Progenitor cell of endocrine pancreas (in vitro differentiated cells): ENCODE measurements at regions not wholly inside any gene's neighbourhood (a gene's known extent, or its start where the extent isn't known, plus 50 kb on each side); places are given as distances from the start of the nearest gene placed in this dataset.

Experiments used
- DNase-seq: peaks from one replicate; pipeline ENCODE4 v3.0.0; 2021; ENCODE audit warnings: low spot score; ENCODE audit not compliant: unreplicated experiment
- H3K27ac Mint-ChIP-seq: 2 replicates; pipeline ENCODE4 v1.8.0; 2021; ENCODE audit warnings: mild to moderate bottlenecking, moderate library complexity, mixed read lengths
- H3K27me3 Mint-ChIP-seq: 2 replicates; pipeline ENCODE4 v1.8.0; 2021; ENCODE audit warnings: mixed read lengths
- H3K36me3 Mint-ChIP-seq: 2 replicates; pipeline ENCODE4 v1.8.0; 2022; ENCODE audit warnings: mixed read lengths; ENCODE audit not compliant: insufficient read depth
- H3K4me1 Mint-ChIP-seq: 2 replicates; pipeline ENCODE4 v1.8.0; 2021; ENCODE audit warnings: low read depth, mixed read lengths
- H3K4me3 Mint-ChIP-seq: 2 replicates; pipeline ENCODE4 v1.8.0; 2021; ENCODE audit warnings: low read depth, mild to moderate bottlenecking, moderate library complexity, mixed read lengths
- H3K9me3 Mint-ChIP-seq: 2 replicates; pipeline ENCODE4 v1.8.0; 2021; ENCODE audit warnings: low read depth, mixed read lengths
- TF ChIP-seq, protein P1 (sequence below): fragments of 200-600 bp; sonication (generic); IDR thresholded peaks from one replicate; pipeline ENCODE4 v1.5.0; 2021; ENCODE audit warnings: antibody characterized with exemption, mild to moderate bottlenecking; ENCODE audit not compliant: unreplicated experiment

DNA sequence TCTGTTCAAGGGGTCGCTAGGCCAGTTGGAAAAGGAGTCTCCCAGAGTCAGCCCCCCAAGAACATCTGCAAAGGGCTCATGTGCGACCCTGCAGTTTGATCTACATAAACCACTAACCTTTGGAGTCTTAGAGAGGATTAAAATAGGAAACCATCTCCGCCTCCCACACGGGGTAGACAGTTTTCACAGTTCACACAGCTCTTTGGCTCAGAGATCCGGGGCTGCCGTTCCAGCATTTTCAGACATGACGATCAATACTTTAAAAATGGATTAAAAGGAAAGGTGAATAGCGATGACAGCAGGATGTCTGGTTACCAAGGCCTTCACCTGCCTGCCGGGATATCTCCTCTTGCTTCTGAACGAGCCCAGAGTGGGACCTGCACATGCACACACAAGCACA, 59.8 kb upstream of the BCL11B start:
- no peaks in the 10 kb centered on the region for H3K9me3 Mint-ChIP-seq
- H3K27ac Mint-ChIP-seq: no peak overlapping the region
- no peak overlapping the region for H3K4me3 Mint-ChIP-seq
- H3K36me3 Mint-ChIP-seq: no peaks in the 10 kb centered on the region
- H3K4me1 Mint-ChIP-seq: no peaks in the 10 kb centered on the region
- no peak for DNase-seq
- TF ChIP-seq, protein P1, sequence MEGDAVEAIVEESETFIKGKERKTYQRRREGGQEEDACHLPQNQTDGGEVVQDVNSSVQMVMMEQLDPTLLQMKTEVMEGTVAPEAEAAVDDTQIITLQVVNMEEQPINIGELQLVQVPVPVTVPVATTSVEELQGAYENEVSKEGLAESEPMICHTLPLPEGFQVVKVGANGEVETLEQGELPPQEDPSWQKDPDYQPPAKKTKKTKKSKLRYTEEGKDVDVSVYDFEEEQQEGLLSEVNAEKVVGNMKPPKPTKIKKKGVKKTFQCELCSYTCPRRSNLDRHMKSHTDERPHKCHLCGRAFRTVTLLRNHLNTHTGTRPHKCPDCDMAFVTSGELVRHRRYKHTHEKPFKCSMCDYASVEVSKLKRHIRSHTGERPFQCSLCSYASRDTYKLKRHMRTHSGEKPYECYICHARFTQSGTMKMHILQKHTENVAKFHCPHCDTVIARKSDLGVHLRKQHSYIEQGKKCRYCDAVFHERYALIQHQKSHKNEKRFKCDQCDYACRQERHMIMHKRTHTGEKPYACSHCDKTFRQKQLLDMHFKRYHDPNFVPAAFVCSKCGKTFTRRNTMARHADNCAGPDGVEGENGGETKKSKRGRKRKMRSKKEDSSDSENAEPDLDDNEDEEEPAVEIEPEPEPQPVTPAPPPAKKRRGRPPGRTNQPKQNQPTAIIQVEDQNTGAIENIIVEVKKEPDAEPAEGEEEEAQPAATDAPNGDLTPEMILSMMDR: no peak
- peaks cover 8% of the 10 kb centered on the region for H3K27me3 Mint-ChIP-seq

DNA sequence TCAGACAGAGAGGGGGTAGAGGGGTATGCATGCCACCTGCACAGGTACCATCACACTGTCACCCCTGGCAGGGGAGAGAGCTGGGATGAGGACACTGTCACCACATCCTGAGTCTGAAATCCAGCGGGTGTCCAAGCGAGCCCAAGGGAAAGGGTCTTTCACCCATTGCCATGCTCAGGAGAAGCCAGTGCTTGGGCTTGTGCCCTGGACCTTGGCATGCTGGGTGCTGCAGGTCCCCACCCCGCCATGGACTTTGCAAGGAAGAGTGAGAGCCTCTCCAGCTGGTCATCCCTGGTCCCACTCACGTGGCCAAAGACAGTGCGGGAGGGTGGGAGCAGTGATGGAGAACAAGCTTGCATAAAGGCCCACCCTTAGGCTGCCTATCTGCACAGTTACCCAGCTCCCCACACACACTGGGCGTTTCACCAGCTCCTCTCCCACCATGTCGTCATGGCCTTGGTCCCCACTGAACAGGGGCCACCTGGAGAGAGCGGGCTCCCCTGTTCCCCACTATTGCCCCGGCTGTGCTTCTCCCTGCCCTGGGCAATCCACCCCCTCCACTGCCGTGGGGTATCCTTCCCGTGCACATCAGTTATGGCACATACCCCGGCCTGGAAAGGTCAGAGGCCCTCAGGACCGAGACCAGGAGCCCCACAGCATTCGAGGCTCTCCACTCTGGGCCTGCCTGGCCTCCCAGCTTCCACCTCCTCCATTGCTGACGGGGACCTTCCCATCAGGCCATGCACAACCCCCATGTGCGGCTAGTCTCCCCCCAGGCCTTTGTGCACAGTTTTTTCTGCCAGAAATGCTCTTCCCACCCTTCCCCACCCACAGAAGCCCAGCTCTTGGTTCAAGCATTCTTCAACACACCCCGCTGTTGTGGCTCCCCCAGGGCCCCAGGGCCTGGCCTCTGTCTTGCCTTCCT, 58.6 kb upstream of the BCL11B start:
- Mint-ChIP-seq H3K36me3 (no peaks in the 10 kb centered on the region), H3K27me3 (peaks cover 11% of the 10 kb centered on the region), H3K4me3 (no peak overlapping the region), H3K9me3 (no peaks in the 10 kb centered on the region), H3K27ac (no peak overlapping the region), H3K4me1 (no peaks in the 10 kb centered on the region)
- DNase-seq: no peak
- TF ChIP-seq, protein P1: no peak

DNA sequence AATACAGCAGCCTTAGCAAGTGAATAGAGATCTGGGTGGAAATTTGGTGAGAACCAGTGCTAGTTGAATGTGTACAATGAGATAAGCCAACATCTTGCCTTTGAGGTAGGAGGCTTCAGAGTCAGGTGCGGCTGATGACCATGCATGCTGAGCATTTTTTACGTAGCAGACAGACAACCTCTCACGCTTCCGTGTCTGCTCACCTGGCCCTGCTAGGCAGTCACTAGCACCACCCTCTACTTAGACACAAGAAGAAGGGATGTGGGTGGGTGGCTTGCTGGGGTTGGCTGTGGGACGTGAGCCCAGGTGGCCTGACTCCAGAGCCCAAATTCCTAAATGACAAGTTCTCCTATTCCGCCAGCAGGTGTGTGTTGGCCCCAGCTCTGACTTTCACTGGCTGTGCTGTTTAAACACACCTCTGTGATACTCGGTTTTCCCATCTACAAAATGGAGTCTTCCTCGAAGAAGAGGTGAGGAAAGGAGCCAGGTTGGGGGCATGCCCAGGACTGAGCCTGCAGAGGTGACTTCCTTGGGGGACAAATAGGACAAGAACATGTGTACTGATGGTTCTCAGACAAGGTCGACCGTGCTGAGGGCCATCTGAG, 57.8 kb upstream of the BCL11B start:
- H3K27me3 Mint-ChIP-seq: peaks cover 8% of the 10 kb centered on the region
- H3K9me3 Mint-ChIP-seq: no peaks in the 10 kb centered on the region
- H3K4me3 Mint-ChIP-seq: no peak overlapping the region
- no peaks in the 10 kb centered on the region for H3K4me1 Mint-ChIP-seq
- no peaks in the 10 kb centered on the region for H3K36me3 Mint-ChIP-seq
- DNase-seq: no peak
- H3K27ac Mint-ChIP-seq: no peak overlapping the region
- TF ChIP-seq, protein P1: no peak

DNA sequence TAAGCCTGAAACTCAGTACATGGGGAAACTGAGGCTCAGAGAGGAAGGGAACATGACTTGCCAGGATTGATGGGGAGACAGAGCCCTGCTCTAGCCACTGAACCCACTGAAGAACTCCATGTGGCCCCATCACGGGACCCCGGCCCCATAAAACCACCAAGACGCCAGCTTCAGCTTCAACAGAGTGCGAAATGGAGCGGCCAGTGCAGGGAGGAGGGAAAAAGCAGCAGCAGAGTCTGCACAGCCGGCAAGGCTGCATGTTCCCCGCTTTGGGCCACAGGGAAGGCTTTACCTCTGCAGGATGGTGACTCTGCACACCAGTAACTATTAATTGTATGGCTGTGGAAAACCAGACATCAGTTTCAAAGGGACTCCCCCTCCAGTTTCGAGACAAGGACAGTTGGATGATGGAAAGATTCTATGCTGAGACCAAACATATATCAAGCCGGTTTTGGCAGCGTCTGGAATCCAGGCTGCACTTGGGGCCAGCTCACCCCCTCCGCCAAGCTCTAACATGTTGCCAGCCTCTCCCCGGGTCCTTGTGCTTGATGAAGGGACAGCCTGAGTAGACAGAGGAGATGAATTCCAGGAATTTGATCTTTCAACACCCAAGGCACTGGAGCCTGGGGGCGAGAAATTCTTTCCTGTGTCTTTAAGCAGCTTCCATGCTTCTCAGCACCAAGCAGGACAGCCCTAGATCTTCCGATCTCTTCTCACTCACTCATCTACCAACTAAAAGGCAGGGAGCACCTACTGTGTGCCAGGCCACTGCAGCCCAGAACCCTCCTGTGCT, 55.7 kb upstream of the BCL11B start:
- Mint-ChIP-seq H3K4me1 (no peaks in the 10 kb centered on the region), H3K4me3 (no peak overlapping the region), H3K27ac (no peak overlapping the region), H3K27me3 (peaks cover 7% of the 10 kb centered on the region), H3K36me3 (no peaks in the 10 kb centered on the region), H3K9me3 (no peaks in the 10 kb centered on the region)
- TF ChIP-seq, protein P1: no peak
- no peak for DNase-seq

DNA sequence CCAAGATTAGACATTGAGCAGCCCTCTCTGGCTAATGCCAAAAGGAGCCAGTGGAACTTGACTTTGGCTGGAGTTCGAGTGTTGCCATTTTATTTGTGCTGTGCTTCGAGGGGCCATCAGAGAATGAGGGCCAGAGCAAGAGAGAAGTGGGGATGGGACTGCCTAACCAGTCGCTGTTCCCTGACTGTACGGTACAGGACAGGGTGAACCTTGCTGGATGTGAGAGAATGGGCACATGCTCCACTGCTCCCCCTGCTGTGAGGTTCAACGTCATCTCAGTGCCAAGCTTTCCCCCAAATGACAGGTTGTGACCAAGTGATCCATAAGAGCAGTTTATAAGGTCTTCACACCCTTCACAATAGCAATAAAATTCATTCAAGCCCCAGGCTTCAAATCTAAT, 55.1 kb upstream of the BCL11B start:
- TF ChIP-seq, protein P1: no peak
- Mint-ChIP-seq H3K4me3 (no peak overlapping the region), H3K27me3 (peaks cover 7% of the 10 kb centered on the region), H3K27ac (no peak overlapping the region), H3K9me3 (no peaks in the 10 kb centered on the region), H3K36me3 (no peaks in the 10 kb centered on the region), H3K4me1 (no peaks in the 10 kb centered on the region)
- no peak for DNase-seq
